GM12892 (cell line): ENCODE measurements at regions not wholly inside any gene's neighbourhood (a gene's known extent, or its start where the extent isn't known, plus 50 kb on each side); places are given as distances from the start of the nearest gene placed in this dataset.

ENCODE experiments used
- POLR2A ChIP-seq: IDR thresholded peaks from 2 replicates; pipeline ENCODE4 v1.6.1; 2011; ENCODE audit warnings: low read depth, low read length, control low read depth
- POLR2AphosphoS5 ChIP-seq: IDR thresholded peaks from 2 replicates; pipeline ENCODE4 v1.6.1; 2011; ENCODE audit warnings: low read depth, low read length, control low read depth
- TAF1 ChIP-seq: IDR thresholded peaks from 2 replicates; pipeline ENCODE4 v1.6.1; 2011; ENCODE audit warnings: low read depth, mild to moderate bottlenecking, control low read depth, low read length, borderline replicate concordance

- TF ChIP-seq POLR2A (no peak), TAF1 (no peak), POLR2AphosphoS5 (no peak)
Measured at GRCh38 chr5:3484836-3485235, 110.8 kb upstream of the IRX1 start.
